C4-2B (cell line): ENCODE measurements at regions not wholly inside any gene's neighbourhood (a gene's known extent, or its start where the extent isn't known, plus 50 kb on each side); places are given as distances from the start of the nearest gene placed in this dataset.

Source experiments
- H3K27ac ChIP-seq: fragments of 450-650 bp; 2 replicates; pipeline ENCODE4 v1.5.1; 2017
- CTCF ChIP-seq: fragments of 450-650 bp; conservative IDR thresholded peaks from 2 replicates; pipeline ENCODE4 v1.5.1; 2017; ENCODE audit warnings: mild to moderate bottlenecking
- ZFX ChIP-seq: fragments of 450-650 bp; IDR thresholded peaks from 2 replicates; pipeline ENCODE4 v1.6.1; 2017

GRCh38 chr5:125582352-125582751, 835.9 kb upstream of the ZNF608 start:
- no peak for TF ChIP-seq ZFX
- no peak for TF ChIP-seq CTCF
- no peak overlapping the region for H3K27ac ChIP-seq

DNA sequence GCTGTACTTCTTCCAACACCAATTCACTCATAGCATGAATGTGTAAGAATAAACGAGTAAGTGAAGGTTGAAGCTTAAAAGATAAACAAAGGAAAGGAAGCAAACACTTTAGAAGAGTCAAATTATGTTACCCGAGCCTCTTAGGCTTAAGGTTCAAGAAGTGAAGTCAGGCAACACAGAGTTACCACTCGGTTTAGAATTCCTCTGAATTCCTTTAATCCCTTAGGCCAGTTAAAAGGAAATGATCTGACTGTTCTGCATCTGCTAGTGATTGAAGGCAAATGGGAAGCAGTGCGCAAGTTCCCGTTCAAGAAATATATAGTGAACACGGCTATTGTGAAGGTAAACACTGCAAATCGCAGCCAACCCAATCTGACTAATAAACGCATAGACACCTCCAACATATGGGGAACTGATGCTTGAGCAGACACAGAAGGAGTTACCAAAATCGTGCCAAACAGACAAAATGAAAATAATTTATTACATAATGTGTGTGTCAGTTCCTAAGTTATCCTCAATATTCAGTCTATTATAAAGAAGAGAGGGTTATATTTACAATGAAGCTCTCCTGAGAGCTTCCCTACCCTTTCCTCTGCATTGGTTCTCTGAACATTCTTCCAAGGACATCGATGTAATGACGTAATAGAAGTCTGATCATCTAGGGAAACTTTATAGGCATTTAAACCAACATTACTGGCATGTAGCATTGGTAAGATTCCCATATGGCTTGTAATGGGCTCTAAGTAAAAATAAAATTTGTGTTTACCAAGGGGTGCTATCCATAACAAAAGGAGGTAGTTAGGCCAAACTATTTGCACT, 837.1 kb upstream of the ZNF608 start:
- TF ChIP-seq CTCF (no peak), ZFX (no peak)
- no peak overlapping the region for H3K27ac ChIP-seq

GRCh38 chr5:125584140-125584520, 837.7 kb upstream of the ZNF608 start:
- no peak overlapping the region for H3K27ac ChIP-seq
- TF ChIP-seq ZFX: no peak
- TF ChIP-seq CTCF: no peak

- no peak overlapping the region for H3K27ac ChIP-seq
- TF ChIP-seq ZFX: no peak
- TF ChIP-seq CTCF: no peak
Observed at GRCh38 chr5:125587631-125588030, 835.6 kb upstream of the GRAMD2B start.

- no peak overlapping the region for H3K27ac ChIP-seq
- TF ChIP-seq CTCF: no peak
Observed at GRCh38 chr5:125592856-125593255, 830.4 kb upstream of the GRAMD2B start.

GRCh38 chr5:125595095-125595494, 828.1 kb upstream of the GRAMD2B start:
- no peak for TF ChIP-seq CTCF
- no peak for TF ChIP-seq ZFX
- no peak overlapping the region for H3K27ac ChIP-seq

DNA sequence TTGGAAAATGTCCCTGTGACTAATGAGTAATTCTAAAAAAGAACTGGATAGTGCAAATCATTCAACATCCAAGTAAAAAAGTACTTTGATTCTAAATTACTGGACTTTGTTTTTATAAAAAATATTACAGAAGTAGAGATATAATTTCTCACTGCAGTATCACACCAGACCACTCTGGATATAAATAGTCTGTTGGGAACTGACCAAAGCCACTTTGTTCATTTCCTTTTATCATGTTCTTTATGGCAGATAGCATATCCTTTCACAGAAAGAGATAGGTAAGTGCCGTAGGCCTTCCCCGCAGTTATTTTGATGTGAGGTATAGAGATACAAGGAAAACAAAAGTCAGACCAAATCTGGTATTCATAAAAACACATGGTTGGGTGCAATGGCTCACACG, 827.4 kb upstream of the GRAMD2B start:
- H3K27ac ChIP-seq: no peak overlapping the region

More for the DNA sequence above, 827.4 kb upstream of the GRAMD2B start:
- no peak for TF ChIP-seq CTCF
- no peak for TF ChIP-seq ZFX
